Right atrium auricular region (tissue), 2 donors: ENCODE measurements at regions not wholly inside any gene's neighbourhood (a gene's known extent, or its start where the extent isn't known, plus 50 kb on each side); places are given as distances from the start of the nearest gene placed in this dataset.

ENCODE experiments used
- DNase-seq: peaks from one replicate; pipeline ENCODE4 v3.0.0-alpha.2; 2019; ENCODE audit warnings: low spot score
- H3K27ac ChIP-seq, 2 donors: fragments of 200-600 bp; sonication (generic); 1 replicate in 1 of 2; 2 replicates in 1 of 2; pipeline ENCODE4 v1.5.1; 2016 to 2019
- H3K27me3 ChIP-seq, 2 donors: fragments of 200-600 bp; sonication (generic); one replicate each; pipeline versions ENCODE4 v1.5.1 to v1.6.0; 2017 to 2019
- H3K36me3 ChIP-seq: fragments of 200-600 bp; sonication (generic); one replicate; pipeline ENCODE4 v1.5.1; 2016
- H3K4me1 ChIP-seq, 2 donors: fragments of 200-600 bp; sonication (generic); one replicate each; pipeline versions ENCODE4 v1.5.1 to v1.6.0; 2017 to 2019
- H3K4me3 ChIP-seq, 2 donors: fragments of 200-600 bp; sonication (generic); 1 replicate in 1 of 2; 2 replicates in 1 of 2; pipeline ENCODE4 v1.5.1; 2017 to 2019; ENCODE audit warnings: mild to moderate bottlenecking in 1 of 2, moderate library complexity in 1 of 2
- H3K9me3 ChIP-seq, 2 donors: fragments of 200-600 bp; sonication (generic); one replicate each; pipeline ENCODE4 v1.5.1; 2019
- CTCF ChIP-seq, 2 donors: fragments of 200-600 bp; sonication (generic); IDR thresholded peaks; one replicate each; pipeline ENCODE4 v1.5.1; 2019; ENCODE audit warnings: antibody characterized with exemption in 2 of 2

- H3K4me1 ChIP-seq, result no peaks in the 10 kb centered on the region
- H3K36me3 ChIP-seq, result no peaks in the 10 kb centered on the region
- H3K27ac ChIP-seq, result no peak overlapping the region
- DNase-seq, result no peak
- H3K4me3 ChIP-seq, result no peak overlapping the region
- H3K9me3 ChIP-seq, result peaks cover 0 to 15% of the 10 kb centered on the region in 2 donors
- H3K27me3 ChIP-seq, result no peaks in the 10 kb centered on the region
- no peak for TF ChIP-seq CTCF (IDR thresholded peaks at IDR 0.05)
These were observed 507.1 kb downstream of the TMEM182 start for GRCh38 chr2:103268841-103269498.

- Histone ChIP-seq H3K27me3 (no peaks in the 10 kb centered on the region), H3K9me3 (peaks cover 0 to 15% of the 10 kb centered on the region in 2 donors), H3K36me3 (no peaks in the 10 kb centered on the region), H3K4me1 (no peaks in the 10 kb centered on the region), H3K4me3 (no peak overlapping the region), H3K27ac (no peak overlapping the region)
- no peak for DNase-seq
- no peak for TF ChIP-seq CTCF (IDR thresholded peaks at IDR 0.05)
These were observed 515.0 kb downstream of the TMEM182 start for GRCh38 chr2:103276869-103277268.

GRCh38 chr2:103284750-103285149 is 522.9 kb downstream of the TMEM182 start:
- no peaks in the 10 kb centered on the region for H3K36me3 ChIP-seq
- no peak for TF ChIP-seq CTCF (IDR thresholded peaks at IDR 0.05)
- H3K9me3 ChIP-seq, result no peaks in the 10 kb centered on the region
- H3K4me1 ChIP-seq, result no peaks in the 10 kb centered on the region
- no peak overlapping the region for H3K27ac ChIP-seq
- H3K27me3 ChIP-seq, result no peaks in the 10 kb centered on the region
- H3K4me3 ChIP-seq, result no peak overlapping the region
- no peak for DNase-seq

- TF ChIP-seq CTCF (IDR thresholded peaks at IDR 0.05), result no peak
- Histone ChIP-seq H3K9me3 (no peaks in the 10 kb centered on the region), H3K36me3 (no peaks in the 10 kb centered on the region), H3K4me1 (no peaks in the 10 kb centered on the region), H3K27ac (no peak overlapping the region), H3K4me3 (no peak overlapping the region), H3K27me3 (no peaks in the 10 kb centered on the region)
- DNase-seq, result no peak
These were observed 523.5 kb downstream of the TMEM182 start for GRCh38 chr2:103285354-103285753.

GRCh38 chr2:103287746-103288145 is 525.9 kb downstream of the TMEM182 start:
- no peak overlapping the region for H3K4me3 ChIP-seq
- no peaks in the 10 kb centered on the region for H3K9me3 ChIP-seq
- DNase-seq, result no peak
- H3K27me3 ChIP-seq, result no peaks in the 10 kb centered on the region
- no peaks in the 10 kb centered on the region for H3K36me3 ChIP-seq
- no peak overlapping the region for H3K27ac ChIP-seq
- TF ChIP-seq CTCF (IDR thresholded peaks at IDR 0.05), result no peak
- H3K4me1 ChIP-seq, result no peaks in the 10 kb centered on the region

GRCh38 chr2:103288696-103289095 is 526.9 kb downstream of the TMEM182 start:
- DNase-seq, result no peak
- Histone ChIP-seq H3K4me1 (no peaks in the 10 kb centered on the region), H3K36me3 (no peaks in the 10 kb centered on the region), H3K9me3 (no peaks in the 10 kb centered on the region), H3K27me3 (no peaks in the 10 kb centered on the region), H3K27ac (no peak overlapping the region), H3K4me3 (no peak overlapping the region)
- no peak for TF ChIP-seq CTCF (IDR thresholded peaks at IDR 0.05)
